ENCODE measurements at regions not wholly inside any gene's neighbourhood (a gene's known extent, or its start where the extent isn't known, plus 50 kb on each side); places are given as distances from the start of the nearest gene placed in this dataset.

- DNase-seq: no peak
Measured at GRCh38 chr6:19643287-19643686, 193.9 kb upstream of the ID4 start.

GRCh38 chr6:19643713-19644112 lies 193.5 kb upstream of the ID4 start:
- no peak for DNase-seq

GRCh38 chr6:19655744-19656143 lies 181.4 kb upstream of the ID4 start:
- DNase-seq: no peak

GRCh38 chr6:19660123-19660910 lies 176.9 kb upstream of the ID4 start:
- no peak for DNase-seq

- no peak for DNase-seq
Measured at GRCh38 chr6:19662911-19663310, 174.3 kb upstream of the ID4 start.

GRCh38 chr6:19663479-19663878 lies 173.7 kb upstream of the ID4 start:
- no peak for DNase-seq

- DNase-seq: no peak
Measured at GRCh38 chr6:19664050-19664449, 173.1 kb upstream of the ID4 start.

GRCh38 chr6:19664878-19665612 lies 172.1 kb upstream of the ID4 start:
- DNase-seq: no peak

- DNase-seq: no peak
Measured at GRCh38 chr6:19665613-19665909, 171.6 kb upstream of the ID4 start.

- DNase-seq: no peak
Measured at GRCh38 chr6:19668710-19669109, 168.5 kb upstream of the ID4 start.

- no peak for DNase-seq
Measured at GRCh38 chr6:19669206-19669605, 168.0 kb upstream of the ID4 start.

GRCh38 chr6:19682859-19683258 lies 154.3 kb upstream of the ID4 start:
- no peak for DNase-seq

GRCh38 chr6:19690325-19691075 lies 146.7 kb upstream of the ID4 start:
- DNase-seq: no peak

- no peak for DNase-seq
Measured at GRCh38 chr6:19691465-19692167, 145.6 kb upstream of the ID4 start.

- DNase-seq: no peak
Measured at GRCh38 chr6:19692506-19693298, 144.5 kb upstream of the ID4 start.

GRCh38 chr6:19694697-19695096 lies 142.5 kb upstream of the ID4 start:
- no peak for DNase-seq

GRCh38 chr6:19697744-19698290 lies 139.4 kb upstream of the ID4 start:
- no peak for DNase-seq

GRCh38 chr6:19699932-19700331 lies 137.2 kb upstream of the ID4 start:
- no peak for DNase-seq

- no peak for DNase-seq
Measured at GRCh38 chr6:19705606-19706005, 131.6 kb upstream of the ID4 start.

GRCh38 chr6:19712012-19712688 lies 125.0 kb upstream of the ID4 start:
- no peak for DNase-seq

- DNase-seq: no peak
Measured at GRCh38 chr6:19712998-19713397, 124.2 kb upstream of the ID4 start.

GRCh38 chr6:19713411-19713810 lies 123.8 kb upstream of the ID4 start:
- no peak for DNase-seq
